SJSA1 (cell line): ENCODE measurements at regions not wholly inside any gene's neighbourhood (a gene's known extent, or its start where the extent isn't known, plus 50 kb on each side); places are given as distances from the start of the nearest gene placed in this dataset.
"Not testable (repeated sequence)": the region's sequence is repeated elsewhere in the genome, so short reads cannot be mapped to it uniquely, and the experiment has no call there.

Experiments
- DNase-seq, 2 experiments: peaks; one replicate each; pipeline ENCODE4 v3.0.0-alpha.2; 2015 to 2020; ENCODE audit warnings: low spot score in 2 of 2, low read depth in 1 of 2
- H3K27ac ChIP-seq: fragments of 250-450 bp; sonication (Bioruptor Pico); 2 replicates; pipeline ENCODE4 v1.5.1; 2020; ENCODE audit warnings: mild to moderate bottlenecking, moderate library complexity
- H3K27me3 ChIP-seq: fragments of 250-450 bp; sonication (Bioruptor Pico); replicated peaks from 2 replicates; pipeline ENCODE4 v1.5.1; 2020; ENCODE audit warnings: mild to moderate bottlenecking, moderate library complexity
- H3K36me3 ChIP-seq: fragments of 250-450 bp; sonication (Bioruptor Pico); 2 replicates; pipeline ENCODE4 v1.5.1; 2020; ENCODE audit warnings: mild to moderate bottlenecking
- H3K4me1 ChIP-seq: fragments of 250-450 bp; sonication (Bioruptor Pico); replicated peaks from 2 replicates; pipeline ENCODE4 v1.6.1; 2021; ENCODE audit warnings: mild to moderate bottlenecking
- H3K4me3 ChIP-seq: fragments of 250-450 bp; sonication (Bioruptor Pico); 2 replicates; pipeline ENCODE4 v1.5.1; 2020; ENCODE audit warnings: mild to moderate bottlenecking
- H3K9me3 ChIP-seq: fragments of 250-450 bp; sonication (Bioruptor Pico); replicated peaks from 2 replicates; pipeline ENCODE4 v1.5.1; 2020; ENCODE audit warnings: mild to moderate bottlenecking

- H3K27me3 ChIP-seq, H3K9me3 ChIP-seq, H3K36me3 ChIP-seq, H3K4me3 ChIP-seq, H3K27ac ChIP-seq, H3K4me1 ChIP-seq, DNase-seq: not testable (repeated sequence)
These were observed 190.8 kb downstream of the NFKBIZ start for GRCh38 chr3:102040144-102040543.

DNA sequence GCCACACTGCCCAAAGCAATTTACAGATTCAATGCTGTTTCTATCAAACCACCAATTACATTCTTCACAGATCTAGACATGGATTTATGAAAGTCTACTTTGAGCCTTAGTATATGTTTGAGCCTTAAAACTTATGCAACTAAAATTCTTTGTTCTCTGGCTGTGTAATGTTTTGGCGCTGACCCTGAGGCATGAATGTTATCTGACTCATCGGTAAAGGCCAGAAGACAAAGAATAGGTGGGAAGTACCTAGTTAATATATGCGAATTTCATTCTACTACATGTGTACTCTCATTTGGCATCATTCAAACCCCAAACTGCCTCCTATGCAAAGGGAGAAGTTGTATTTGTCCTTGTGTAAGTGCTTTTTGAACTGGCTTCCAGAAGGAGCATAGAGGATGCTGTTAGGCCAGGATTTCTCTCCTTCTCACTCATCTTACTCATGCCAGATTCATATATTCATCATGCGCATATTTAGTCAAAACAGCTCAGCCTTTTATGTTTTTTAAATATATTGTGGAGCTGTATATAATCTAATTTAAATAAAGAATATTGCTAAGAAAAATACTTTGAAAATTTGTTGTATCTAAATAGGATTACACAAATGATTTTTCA lies 204.2 kb downstream of the NFKBIZ start:
- no peaks in the 10 kb centered on the region for H3K27me3 ChIP-seq
- no peaks in the 10 kb centered on the region for H3K36me3 ChIP-seq
- H3K27ac ChIP-seq: no peak overlapping the region
- no peak overlapping the region for H3K4me3 ChIP-seq
- peaks cover 9% of the 10 kb centered on the region for H3K4me1 ChIP-seq
- no peaks in the 10 kb centered on the region for H3K9me3 ChIP-seq
- DNase-seq: peak in 1 of 2 experiments; percentile 26

- H3K4me3 ChIP-seq: no peak overlapping the region
- no peak for DNase-seq
- H3K27me3 ChIP-seq: no peaks in the 10 kb centered on the region
- H3K36me3 ChIP-seq: no peaks in the 10 kb centered on the region
- peaks cover 9% of the 10 kb centered on the region for H3K4me1 ChIP-seq
- no peaks in the 10 kb centered on the region for H3K9me3 ChIP-seq
- H3K27ac ChIP-seq: no peak overlapping the region
These were observed 205.3 kb downstream of the NFKBIZ start for GRCh38 chr3:102054543-102055080.

DNA sequence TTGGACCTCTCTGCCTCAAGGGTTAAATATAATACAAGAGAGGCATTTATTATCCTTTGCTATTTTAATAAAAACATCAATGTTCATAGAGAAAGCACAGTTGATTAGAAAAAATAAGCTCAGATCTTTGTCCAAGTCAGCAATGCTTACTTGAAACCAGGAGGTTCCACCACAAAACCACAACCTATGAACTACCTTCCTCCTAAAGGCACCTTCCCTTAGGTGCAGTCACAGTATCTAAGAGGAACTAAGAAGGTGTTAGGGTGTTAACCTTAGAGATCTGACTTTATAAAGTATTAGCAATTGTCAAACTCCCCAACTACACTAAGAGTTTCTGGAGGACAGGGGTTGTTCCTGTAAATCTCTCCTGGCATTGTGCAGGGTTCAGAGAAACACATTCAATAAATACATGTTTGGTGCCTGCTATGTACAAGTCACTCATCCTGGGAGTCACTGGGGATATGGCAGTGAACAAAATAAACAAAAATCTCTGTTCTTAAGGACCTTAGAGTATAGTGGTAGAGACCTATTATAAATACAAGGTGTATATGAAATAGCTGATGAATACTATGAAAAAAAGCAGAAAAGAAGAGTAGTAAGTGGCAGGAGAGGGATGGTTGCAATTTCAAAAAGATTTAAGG lies 208.6 kb downstream of the NFKBIZ start:
- Histone ChIP-seq H3K27ac (no peak overlapping the region), H3K9me3 (no peaks in the 10 kb centered on the region), H3K4me1 (peaks cover 8% of the 10 kb centered on the region), H3K4me3 (no peak overlapping the region), H3K36me3 (no peaks in the 10 kb centered on the region), H3K27me3 (no peaks in the 10 kb centered on the region)
- no peak for DNase-seq

- Histone ChIP-seq H3K27me3 (no peaks in the 10 kb centered on the region), H3K4me3 (no peak overlapping the region), H3K4me1 (no peaks in the 10 kb centered on the region), H3K9me3 (no peaks in the 10 kb centered on the region), H3K36me3 (no peaks in the 10 kb centered on the region), H3K27ac (no peak overlapping the region)
- DNase-seq: no peak
These were observed 210.0 kb downstream of the NFKBIZ start for GRCh38 chr3:102059145-102059943.

- DNase-seq: no peak
- Histone ChIP-seq H3K4me1 (no peaks in the 10 kb centered on the region), H3K36me3 (no peaks in the 10 kb centered on the region)
These were observed 211.5 kb downstream of the NFKBIZ start for GRCh38 chr3:102060814-102061213.

DNA sequence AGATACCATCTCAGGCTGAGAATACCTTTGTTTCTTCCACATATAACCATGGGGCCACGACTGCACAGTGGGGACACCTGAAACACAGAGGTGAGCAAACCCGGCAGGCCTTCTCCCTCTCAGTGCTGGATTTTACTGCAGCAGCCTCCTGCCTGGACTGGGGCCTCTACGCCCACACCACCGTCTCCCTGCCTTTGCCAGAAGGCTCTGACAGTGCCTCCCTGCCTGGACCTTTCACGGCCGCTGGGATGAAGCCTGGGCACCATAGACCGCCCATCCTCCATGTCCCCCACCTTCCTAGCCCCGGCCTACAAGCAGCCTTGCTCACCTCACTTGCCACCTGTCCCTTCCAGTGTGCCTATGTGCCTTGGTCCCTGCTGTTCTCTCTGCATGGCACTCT lies 214.3 kb downstream of the NFKBIZ start:
- no peaks in the 10 kb centered on the region for H3K27me3 ChIP-seq
- H3K4me3 ChIP-seq: no peak overlapping the region
- H3K4me1 ChIP-seq: no peaks in the 10 kb centered on the region; the same call in 1 of the 2 replicates
- H3K9me3 ChIP-seq: no peaks in the 10 kb centered on the region
- no peaks in the 10 kb centered on the region for H3K36me3 ChIP-seq
- no peak overlapping the region for H3K27ac ChIP-seq
- no peak for DNase-seq

More at GRCh38 chr3:102060814-102061213, 211.5 kb downstream of the NFKBIZ start:
- H3K27ac ChIP-seq: no peak overlapping the region
- no peaks in the 10 kb centered on the region for H3K9me3 ChIP-seq
- H3K4me3 ChIP-seq: no peak overlapping the region
- H3K27me3 ChIP-seq: no peaks in the 10 kb centered on the region

GRCh38 chr3:102066470-102066869 lies 217.2 kb downstream of the NFKBIZ start:
- Histone ChIP-seq H3K9me3 (no peaks in the 10 kb centered on the region), H3K36me3 (no peaks in the 10 kb centered on the region), H3K4me3 (no peak overlapping the region), H3K27ac (no peak overlapping the region), H3K27me3 (no peaks in the 10 kb centered on the region), H3K4me1 (no peaks in the 10 kb centered on the region; the same call in 1 of the 2 replicates)
- DNase-seq: no peak

DNA sequence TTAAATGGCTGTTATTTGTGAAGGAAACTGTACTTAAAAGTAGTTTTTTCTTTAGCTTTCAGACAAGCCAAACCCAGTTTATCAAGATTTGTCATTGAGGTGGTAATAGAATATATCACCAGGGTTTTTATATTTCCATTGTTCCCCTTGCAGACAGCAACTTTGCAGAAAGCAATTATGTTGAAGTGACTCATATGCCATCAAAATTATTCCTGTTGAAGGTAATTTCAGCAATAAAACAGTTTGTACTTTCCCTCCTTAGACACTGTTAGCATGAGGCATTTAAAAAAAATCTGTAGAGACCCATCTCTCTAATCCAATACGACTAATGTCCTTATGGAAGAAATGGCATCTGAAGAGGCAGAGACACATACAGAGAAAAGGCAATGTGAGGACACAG lies 219.0 kb downstream of the NFKBIZ start:
- Histone ChIP-seq H3K4me3 (no peak overlapping the region), H3K9me3 (no peaks in the 10 kb centered on the region), H3K27me3 (no peaks in the 10 kb centered on the region), H3K27ac (no peak overlapping the region), H3K4me1 (no peaks in the 10 kb centered on the region; the same call in 1 of the 2 replicates), H3K36me3 (no peaks in the 10 kb centered on the region)
- no peak for DNase-seq

DNA sequence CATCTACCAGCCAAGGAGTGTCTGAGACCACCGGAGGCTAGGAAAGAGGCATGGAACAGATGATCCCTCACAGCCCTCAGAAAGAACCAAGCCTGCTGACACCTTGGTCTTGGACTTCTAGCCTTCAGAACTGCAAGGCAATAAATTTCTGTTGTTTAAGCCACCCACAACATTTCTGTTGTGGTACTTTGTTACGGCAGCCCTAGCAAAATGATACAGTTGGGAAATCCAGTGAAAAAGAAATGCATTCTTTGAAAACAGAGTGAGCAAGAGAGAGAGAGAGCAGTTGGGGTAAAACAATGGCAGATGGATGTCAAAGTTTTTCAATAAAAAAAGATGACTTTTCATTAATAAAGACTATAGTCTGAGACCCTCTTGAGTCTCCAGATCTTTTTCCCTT lies 219.4 kb downstream of the NFKBIZ start:
- H3K27me3 ChIP-seq: no peaks in the 10 kb centered on the region
- no peaks in the 10 kb centered on the region for H3K9me3 ChIP-seq
- DNase-seq: no peak
- H3K36me3 ChIP-seq: no peaks in the 10 kb centered on the region
- H3K27ac ChIP-seq: no peak overlapping the region
- H3K4me1 ChIP-seq: no peaks in the 10 kb centered on the region; the same call in 1 of the 2 replicates
- H3K4me3 ChIP-seq: no peak overlapping the region

- Histone ChIP-seq H3K9me3 (no peaks in the 10 kb centered on the region), H3K27ac (no peak overlapping the region), H3K36me3 (no peaks in the 10 kb centered on the region), H3K4me3 (no peak overlapping the region), H3K4me1 (no peaks in the 10 kb centered on the region; the same call in 1 of the 2 replicates), H3K27me3 (no peaks in the 10 kb centered on the region)
- DNase-seq: no peak
These were observed 219.9 kb downstream of the NFKBIZ start for GRCh38 chr3:102069211-102069662.

DNA sequence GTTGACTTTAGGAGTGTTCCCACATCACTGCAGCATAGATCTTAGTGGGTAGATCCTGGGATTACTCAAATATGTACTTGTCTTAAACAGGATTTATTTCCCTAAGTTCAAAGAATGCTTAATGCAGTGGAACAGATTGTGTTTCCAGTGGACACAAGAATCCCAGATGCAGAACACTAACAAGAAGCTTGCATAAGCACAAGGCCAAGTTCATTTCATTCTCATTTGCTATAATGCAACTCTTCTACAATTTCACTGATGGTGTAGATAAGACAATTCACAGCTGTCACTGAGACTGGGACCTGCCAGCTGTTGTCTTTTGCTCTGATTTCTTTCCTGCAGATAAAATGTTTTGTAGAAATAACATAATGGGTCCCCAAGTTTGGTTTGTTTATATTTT lies 225.6 kb downstream of the NFKBIZ start:
- Histone ChIP-seq H3K27me3 (no peaks in the 10 kb centered on the region), H3K36me3 (no peaks in the 10 kb centered on the region), H3K27ac (no peak overlapping the region), H3K9me3 (no peaks in the 10 kb centered on the region), H3K4me1 (no peaks in the 10 kb centered on the region), H3K4me3 (no peak overlapping the region)
- no peak for DNase-seq

GRCh38 chr3:102078401-102078800 lies 229.1 kb downstream of the NFKBIZ start:
- no peaks in the 10 kb centered on the region for H3K27me3 ChIP-seq
- no peak overlapping the region for H3K27ac ChIP-seq
- no peaks in the 10 kb centered on the region for H3K36me3 ChIP-seq
- H3K9me3 ChIP-seq: no peaks in the 10 kb centered on the region
- DNase-seq: no peak
- H3K4me3 ChIP-seq: no peak overlapping the region
- no peaks in the 10 kb centered on the region for H3K4me1 ChIP-seq
